Nephron progenitor cell (in vitro differentiated cells): ENCODE measurements at regions not wholly inside any gene's neighbourhood (a gene's known extent, or its start where the extent isn't known, plus 50 kb on each side); places are given as distances from the start of the nearest gene placed in this dataset.
"Not testable (repeated sequence)": the region's sequence is repeated elsewhere in the genome, so short reads cannot be mapped to it uniquely, and the experiment has no call there.

Experiments used
- DNase-seq: peaks from one replicate; pipeline ENCODE4 v3.0.0; 2021
- H3K27ac Mint-ChIP-seq: 2 replicates; pipeline ENCODE4 v1.8.0; 2021; ENCODE audit warnings: mild to moderate bottlenecking, moderate library complexity, mixed read lengths
- H3K27me3 Mint-ChIP-seq: 2 replicates; pipeline ENCODE4 v1.8.0; 2021; ENCODE audit warnings: mild to moderate bottlenecking, low read depth, mixed read lengths; ENCODE audit not compliant: poor library complexity
- H3K36me3 Mint-ChIP-seq: 2 replicates; pipeline ENCODE4 v1.8.0; 2021; ENCODE audit warnings: low read depth, mixed read lengths
- H3K4me1 Mint-ChIP-seq: 2 replicates; pipeline ENCODE4 v1.8.0; 2021; ENCODE audit warnings: mixed read lengths
- H3K4me3 Mint-ChIP-seq: 2 replicates; pipeline ENCODE4 v1.8.0; 2021; ENCODE audit warnings: mild to moderate bottlenecking, moderate library complexity, mixed read lengths
- H3K9me3 Mint-ChIP-seq: 2 replicates; pipeline ENCODE4 v1.8.0; 2021; ENCODE audit warnings: mild to moderate bottlenecking, moderate library complexity, mixed read lengths
- CTCF ChIP-seq: fragments of 200-600 bp; sonication (generic); IDR thresholded peaks from 2 replicates; pipeline ENCODE4 v1.5.0; 2021; ENCODE audit warnings: antibody characterized with exemption

GRCh38 chr12:113535100-113535499, 63.4 kb upstream of the LHX5 start:
- H3K4me3 Mint-ChIP-seq, result no peak overlapping the region
- no peak for DNase-seq
- H3K27ac Mint-ChIP-seq, result no peak overlapping the region
- H3K4me1 Mint-ChIP-seq, result peaks cover 38% of the 10 kb centered on the region
- TF ChIP-seq CTCF, result no peak
- peaks cover 6% of the 10 kb centered on the region for H3K36me3 Mint-ChIP-seq
- H3K9me3 Mint-ChIP-seq, result peaks cover 35% of the 10 kb centered on the region
- H3K27me3 Mint-ChIP-seq, result peaks cover 41% of the 10 kb centered on the region

DNA sequence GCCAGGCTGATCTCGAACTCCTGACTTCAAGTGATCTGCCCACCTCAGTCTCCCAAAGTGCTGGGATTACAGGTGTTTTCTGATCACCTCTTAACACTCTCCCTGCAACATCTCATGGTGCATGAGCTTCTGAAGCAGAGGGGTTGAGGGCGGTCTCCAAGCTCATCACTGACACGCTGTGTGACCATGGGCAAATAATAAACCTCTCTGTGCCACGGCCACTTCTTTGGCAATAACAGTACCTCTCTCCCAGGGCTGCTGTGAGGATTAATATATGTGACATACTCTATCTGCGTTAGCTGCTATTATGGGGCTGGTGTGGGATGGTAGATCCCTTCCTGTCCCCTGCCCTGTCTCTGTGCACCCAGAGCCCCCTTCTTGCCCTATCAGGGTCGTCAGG, 62.9 kb upstream of the LHX5 start:
- Mint-ChIP-seq H3K27me3 (peaks cover 36% of the 10 kb centered on the region), H3K27ac (no peak overlapping the region)

DNA sequence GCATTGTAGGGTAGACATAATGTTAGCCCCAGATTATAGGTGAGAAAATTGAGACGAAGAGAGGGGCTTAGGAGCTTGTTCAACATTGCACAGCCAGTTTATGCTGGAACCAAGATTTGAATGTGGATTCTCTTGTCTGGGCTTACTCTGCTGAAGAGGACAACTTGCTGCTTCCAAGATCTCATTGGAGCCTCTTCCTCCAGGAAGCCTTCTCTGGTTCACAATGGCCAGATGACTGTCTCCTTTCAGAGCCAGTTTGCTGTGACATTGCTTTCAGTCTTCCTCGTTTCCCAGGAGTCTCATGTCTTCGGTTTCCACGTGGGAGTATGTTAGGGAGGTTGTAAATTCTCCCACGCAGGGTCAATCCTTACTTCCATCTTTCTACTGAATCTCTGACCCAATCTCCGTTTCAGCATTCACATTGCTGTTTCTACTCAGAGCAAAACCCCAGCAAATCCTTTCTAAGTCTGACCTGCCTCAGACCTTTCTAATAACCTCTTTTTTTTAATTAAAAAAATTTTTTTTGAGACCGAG, 62.2 kb upstream of the LHX5 start:
- no peak for TF ChIP-seq CTCF
- H3K27me3 Mint-ChIP-seq, result peaks cover 39% of the 10 kb centered on the region
- H3K4me1 Mint-ChIP-seq, result peaks cover 47% of the 10 kb centered on the region
- H3K9me3 Mint-ChIP-seq, result peaks cover 45% of the 10 kb centered on the region
- no peak overlapping the region for H3K4me3 Mint-ChIP-seq
- peak overlapping the region; percentile 53 for H3K27ac Mint-ChIP-seq
- no peak for DNase-seq
- peaks cover 6% of the 10 kb centered on the region for H3K36me3 Mint-ChIP-seq

More for the DNA sequence above, 62.9 kb upstream of the LHX5 start:
- Mint-ChIP-seq H3K4me1 (peaks cover 41% of the 10 kb centered on the region), H3K9me3 (peaks cover 40% of the 10 kb centered on the region), H3K36me3 (peaks cover 6% of the 10 kb centered on the region), H3K4me3 (no peak overlapping the region)
- DNase-seq, result no peak
- no peak for TF ChIP-seq CTCF

DNA sequence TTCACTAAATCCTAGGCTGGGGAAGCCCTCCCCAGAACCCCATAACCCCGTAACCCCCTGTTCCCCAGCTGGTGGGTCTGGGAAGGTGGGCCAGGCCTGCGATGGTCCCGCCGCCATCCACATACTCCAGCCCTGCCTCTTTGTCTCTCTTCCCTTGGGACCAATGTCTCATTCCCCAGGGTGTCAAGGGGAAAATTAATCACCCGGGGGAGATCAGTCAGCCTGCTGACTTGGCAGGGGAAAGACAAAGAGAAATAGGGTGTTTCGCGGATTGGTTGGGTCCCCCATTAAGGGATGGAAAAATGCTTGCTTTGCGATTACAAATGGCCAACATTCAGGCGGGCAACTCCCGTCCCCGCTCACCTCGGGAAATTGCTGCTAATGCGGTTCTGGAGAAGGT, 60.6 kb upstream of the LHX5 start:
- peaks cover 57% of the 10 kb centered on the region for H3K4me1 Mint-ChIP-seq
- no peak overlapping the region for H3K4me3 Mint-ChIP-seq
- H3K27me3 Mint-ChIP-seq, result peaks cover 40% of the 10 kb centered on the region
- no peak for DNase-seq
- H3K36me3 Mint-ChIP-seq, result peaks cover 6% of the 10 kb centered on the region
- H3K27ac Mint-ChIP-seq, result peak overlapping the region; percentile 29
- peaks cover 33% of the 10 kb centered on the region for H3K9me3 Mint-ChIP-seq
- no peak for TF ChIP-seq CTCF

DNA sequence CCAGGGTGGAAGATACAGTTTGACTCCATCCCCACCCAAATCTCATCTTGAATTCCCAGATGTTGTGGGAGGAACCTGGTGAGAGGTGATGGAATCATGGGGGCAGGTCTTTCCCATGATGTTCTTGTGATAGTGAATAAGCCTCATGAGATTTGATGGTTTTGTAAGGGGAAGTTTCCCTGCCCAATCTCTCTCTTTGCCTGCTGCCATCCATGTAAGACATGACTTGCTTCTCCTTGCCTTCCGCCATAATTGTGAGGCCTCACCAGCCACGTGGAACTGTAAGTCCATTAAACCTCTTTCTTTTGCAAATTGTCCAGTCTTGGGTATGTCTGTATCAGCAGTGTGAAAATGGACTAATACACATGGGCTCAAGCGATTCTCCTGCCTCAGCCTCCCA, 59.4 kb upstream of the LHX5 start:
- peaks cover 50% of the 10 kb centered on the region for H3K27me3 Mint-ChIP-seq
- H3K36me3 Mint-ChIP-seq, DNase-seq, H3K27ac Mint-ChIP-seq, H3K4me3 Mint-ChIP-seq: not testable (repeated sequence)
- peaks cover 27% of the 10 kb centered on the region for H3K9me3 Mint-ChIP-seq
- peaks cover 53% of the 10 kb centered on the region for H3K4me1 Mint-ChIP-seq

DNA sequence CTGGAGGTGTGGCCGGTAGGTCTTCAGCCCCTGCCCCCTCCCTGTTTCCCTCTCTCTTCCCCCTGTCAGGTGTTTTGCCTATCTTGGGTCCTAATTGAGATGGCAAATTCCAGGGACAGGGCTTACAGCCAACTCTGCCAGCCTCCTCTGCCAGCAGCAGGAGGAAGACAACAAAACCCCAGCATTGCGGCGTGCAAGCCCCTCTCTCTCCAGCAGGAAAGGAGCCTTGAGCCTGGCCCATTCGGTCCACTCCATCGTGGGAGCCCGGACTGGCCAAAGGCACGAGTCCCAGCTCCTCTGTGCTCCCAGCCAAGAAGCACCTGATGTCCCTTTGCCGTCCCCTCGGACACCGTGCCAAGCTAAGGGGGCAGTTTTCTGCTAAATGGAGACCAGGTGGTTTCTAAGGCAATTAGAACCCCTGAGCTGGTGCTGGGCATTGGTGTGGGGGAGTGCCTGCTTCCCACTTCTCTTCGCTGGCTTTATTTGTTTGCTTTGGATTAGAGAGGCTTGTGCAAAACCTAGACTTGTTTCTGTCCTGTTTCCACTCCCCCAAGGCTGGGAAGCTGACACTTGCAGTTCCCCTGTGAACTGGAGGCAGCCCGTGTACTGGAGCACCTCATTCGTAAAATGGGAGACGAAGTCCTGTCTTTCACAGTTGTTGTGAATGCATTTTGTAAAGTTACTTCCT, 57.1 kb upstream of the LHX5 start:
- Mint-ChIP-seq H3K36me3 (peaks cover 6% of the 10 kb centered on the region), H3K4me1 (peaks cover 38% of the 10 kb centered on the region), H3K4me3 (peak overlapping the region; percentile 34), H3K27me3 (peaks cover 65% of the 10 kb centered on the region), H3K9me3 (peaks cover 27% of the 10 kb centered on the region), H3K27ac (peak overlapping the region; percentile 15)
- no peak for DNase-seq
- no peak for TF ChIP-seq CTCF
